Stimulated activated CD8-positive, alpha-beta memory T cell treated with anti-CD3 and anti-CD28 coated beads, Interleukin-4, amount 100 ng/mL, for 1 hour (primary cell): ENCODE measurements at regions not wholly inside any gene's neighbourhood (a gene's known extent, or its start where the extent isn't known, plus 50 kb on each side); places are given as distances from the start of the nearest gene placed in this dataset.

Source experiments
- DNase-seq, 2 donors: peaks; one replicate each; pipeline ENCODE4 v3.0.0-alpha.2; 2020; ENCODE audit warnings: low read depth in 2 of 2, low spot score in 1 of 2

DNA sequence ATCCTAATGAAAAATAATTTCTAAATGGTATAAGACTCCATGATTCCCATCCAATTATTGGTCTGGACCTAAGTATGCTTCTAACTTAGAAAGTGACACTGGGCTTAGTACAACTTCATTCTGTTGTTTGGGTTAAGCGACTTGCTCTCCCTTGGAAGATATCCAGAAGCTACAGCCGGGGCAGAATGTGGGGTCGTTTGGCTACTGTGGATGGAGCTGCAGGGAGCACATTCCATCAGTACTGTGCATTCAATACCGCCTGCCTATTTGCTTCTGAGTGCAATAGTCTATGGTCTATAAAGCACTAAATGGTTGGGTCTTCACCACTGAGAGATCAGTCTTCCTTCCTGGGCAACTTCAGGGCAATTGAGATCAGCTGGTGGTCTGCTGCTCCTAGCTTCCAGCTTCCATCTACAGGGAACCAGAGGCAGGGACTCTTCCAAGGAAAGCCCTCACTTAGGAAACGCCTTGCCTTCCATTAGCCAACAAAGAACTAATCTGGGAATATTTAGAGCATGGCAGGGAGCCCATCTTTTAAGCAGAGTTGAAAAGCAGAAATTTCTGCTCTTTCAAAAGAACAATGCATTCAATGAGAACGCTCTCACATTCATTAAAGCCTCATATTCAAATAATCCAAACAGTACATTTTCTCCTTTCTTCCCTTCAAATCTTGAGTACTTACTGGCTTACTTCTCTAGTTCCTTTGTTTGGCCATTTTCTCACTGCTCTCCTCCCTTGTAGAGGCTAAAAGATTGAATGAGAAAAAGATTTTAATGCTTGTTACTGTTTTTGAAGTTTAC, 1049.9 kb upstream of the TENM3 start:
- no peak for DNase-seq

DNA sequence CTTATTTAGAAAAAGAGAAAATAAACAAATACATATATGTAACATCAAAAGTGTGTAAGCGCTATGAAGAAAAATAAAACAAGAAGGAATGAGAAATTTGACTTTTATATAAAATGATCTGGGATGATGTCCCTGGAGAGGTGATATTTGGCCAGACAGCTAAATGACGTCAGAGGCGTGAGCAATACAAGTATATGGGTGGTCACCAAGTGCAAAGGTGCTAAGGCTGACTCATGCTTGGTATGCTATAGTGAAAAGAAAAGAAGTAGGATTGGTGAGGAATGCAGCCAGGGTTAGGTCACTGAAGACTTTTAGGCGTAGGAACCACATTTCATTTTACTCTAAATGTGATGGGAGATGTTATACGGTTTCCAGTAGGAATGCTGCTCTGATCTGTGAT, 1049.1 kb upstream of the TENM3 start:
- no peak for DNase-seq

DNA sequence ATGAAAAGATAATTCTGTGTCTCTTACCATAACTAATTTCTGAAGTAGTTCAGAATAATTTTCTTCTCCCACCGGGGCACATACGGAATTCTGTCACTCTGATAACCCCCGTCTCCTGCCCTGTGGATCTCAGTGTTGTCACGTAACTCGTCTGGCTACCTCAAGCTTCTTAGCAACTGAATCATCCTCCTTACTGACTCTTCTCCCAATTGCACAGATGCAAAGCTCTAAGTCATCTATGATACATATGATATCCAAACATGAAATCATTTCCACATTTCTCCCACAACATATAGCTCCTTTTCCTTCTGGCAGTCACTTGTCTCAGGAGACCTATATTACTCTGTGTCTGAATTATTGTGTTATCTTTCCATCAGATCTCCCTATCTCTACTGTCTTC, 1043.1 kb upstream of the TENM3 start:
- no peak for DNase-seq

DNA sequence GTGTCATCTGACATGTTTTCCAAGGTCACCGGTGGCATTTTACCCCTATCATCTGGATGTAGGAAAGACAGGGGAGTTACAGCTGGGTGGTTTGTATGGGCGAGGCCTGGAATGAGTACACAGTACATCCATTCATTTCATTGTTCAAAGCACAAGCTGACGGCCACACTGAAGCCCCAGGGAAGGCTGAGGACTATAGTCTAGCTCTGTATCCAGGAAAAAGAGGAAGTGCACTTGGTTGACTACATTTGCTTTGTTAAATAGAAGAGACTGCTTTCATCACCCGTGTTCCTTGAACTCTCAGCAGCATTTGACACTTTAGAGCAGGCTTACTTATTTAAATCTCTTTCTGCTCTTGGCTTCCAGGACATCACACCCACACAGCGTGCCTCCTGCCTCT, 1041.0 kb upstream of the TENM3 start:
- DNase-seq = no peak

DNA sequence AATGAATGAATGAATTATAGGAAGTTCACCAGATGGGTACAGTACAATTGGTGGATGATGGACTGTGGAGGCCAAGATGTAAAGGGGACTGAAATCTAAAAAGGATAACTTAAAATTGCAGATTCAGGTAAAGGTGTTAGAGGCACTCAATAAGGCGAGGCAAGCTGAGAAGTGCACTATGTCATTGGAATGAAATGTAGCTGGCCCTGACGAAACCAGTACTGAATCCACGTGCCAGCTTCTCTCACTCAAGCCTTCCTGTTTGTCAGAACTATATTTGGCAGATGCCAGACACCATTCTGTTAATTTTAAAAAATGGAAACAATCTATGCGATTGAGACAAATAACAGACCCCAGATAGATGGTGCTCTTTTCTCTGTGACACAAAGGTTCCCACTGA, 1039.1 kb upstream of the TENM3 start:
- no peak for DNase-seq

DNA sequence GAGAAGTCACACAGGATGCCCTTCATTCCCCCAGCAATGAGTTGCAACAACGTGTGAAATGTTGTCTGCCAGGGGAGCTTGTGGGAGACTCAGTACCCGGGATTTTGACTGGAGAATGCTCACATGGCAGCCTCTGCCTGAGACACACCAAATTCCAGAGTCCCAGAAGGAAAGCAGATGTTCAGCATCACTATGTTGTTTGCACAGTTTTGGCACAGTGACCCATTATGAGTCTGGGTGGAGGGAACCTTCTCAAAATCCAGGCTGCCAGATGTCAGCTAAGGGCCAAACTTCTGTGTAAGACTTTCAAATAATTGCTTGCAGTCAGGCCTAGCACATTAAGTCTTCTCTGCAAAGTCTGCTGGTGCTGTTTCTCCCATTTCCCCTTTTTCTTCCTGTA, 1029.7 kb upstream of the TENM3 start:
- no peak for DNase-seq

DNA sequence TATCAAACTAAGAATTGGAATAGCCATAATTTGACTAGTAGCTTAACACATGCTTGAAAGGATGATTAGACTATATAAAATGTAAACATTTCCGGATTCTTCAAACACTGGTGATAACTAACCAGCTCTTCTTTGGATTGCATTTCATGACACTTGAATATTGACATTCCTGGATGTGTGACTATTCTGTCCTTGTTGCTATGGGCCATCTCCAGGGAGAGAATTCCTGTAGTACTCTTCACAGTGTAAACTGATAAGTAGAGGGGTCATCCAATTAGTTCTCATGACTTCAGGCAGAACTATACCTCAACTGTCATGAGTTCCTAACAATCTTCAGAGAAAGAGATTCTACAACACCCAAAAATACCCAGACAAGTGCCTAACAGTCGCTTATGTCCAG, 1026.7 kb upstream of the TENM3 start:
- DNase-seq = no peak

DNA sequence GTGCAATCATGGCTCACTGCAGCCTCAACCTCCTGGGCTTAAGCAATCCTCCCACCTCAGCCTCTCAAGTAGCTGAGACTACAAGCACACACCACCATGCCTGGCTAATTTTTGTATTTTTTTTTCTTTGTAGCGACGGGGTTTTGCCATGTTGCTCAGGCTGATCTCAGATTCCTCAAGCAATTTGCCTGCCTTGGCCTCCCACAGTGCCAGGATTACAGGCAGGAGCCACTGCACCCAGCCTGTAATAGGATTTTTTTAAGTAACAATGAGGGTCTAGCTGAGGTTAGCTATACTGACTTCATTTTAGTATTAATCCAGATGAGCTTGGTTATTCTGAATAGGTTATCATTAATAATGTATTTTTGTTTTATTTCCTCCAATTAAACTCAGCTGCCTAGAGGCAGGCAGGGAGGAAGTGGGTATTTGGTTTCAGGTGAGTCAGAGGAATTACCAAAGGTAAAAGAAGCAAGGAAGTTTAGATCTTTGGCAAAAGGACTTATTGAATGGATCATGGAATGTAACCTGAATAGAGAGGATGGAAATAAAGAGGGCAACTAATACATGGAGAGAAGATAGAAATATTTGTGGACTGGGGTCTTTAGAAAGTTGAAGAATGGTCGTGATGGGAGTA, 1023.3 kb upstream of the TENM3 start:
- DNase-seq = no peak

DNA sequence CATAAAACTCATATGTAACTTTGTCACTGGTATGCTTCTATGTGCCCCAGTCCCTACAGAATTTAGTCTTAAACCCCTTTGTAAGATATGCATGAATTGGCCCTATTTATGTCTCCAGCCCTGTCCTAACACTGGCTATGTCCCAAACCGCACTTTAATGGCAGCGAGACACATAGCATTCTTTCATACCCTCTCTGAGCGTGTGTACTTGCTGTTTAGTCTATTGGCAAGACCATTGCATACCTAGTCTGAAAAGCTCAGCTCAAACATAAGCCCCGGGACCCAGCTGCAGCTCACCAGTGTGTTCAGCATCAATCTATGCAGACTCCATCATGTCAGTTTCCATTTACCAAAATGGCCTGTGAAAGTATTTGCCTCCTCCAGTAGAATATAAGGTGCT, 1018.4 kb upstream of the TENM3 start:
- DNase-seq = no peak

DNA sequence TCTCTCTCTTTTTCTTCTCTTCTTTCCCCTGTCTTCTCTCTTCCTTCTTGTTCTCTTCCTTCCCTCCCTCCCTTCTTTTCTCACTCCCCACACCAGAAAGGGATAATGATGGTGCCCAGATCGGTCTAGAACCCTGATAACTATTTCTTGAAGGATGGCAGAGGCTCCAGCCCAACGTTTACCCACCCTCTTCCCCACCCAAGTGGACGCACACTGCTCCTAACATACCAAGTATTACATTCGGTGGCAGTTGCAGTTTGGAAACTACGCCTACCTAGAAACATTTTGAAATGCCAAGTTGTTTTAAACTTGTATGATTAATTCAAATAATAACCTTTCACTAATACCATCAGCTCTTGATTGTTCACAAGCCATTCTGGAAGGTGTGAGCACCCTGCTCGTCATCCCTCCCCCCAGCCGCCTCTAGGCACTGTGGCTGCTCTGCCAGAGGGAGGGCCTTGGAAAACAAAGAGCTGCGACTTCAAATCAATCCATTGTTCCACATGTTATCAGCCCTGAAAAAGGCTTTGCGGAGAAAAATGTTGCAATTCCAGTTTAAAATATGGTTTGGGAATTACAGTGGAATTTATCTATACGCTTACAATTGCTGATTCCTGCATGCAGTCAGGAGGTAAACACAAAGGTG, 1017.5 kb upstream of the TENM3 start:
- DNase-seq = no peak

DNA sequence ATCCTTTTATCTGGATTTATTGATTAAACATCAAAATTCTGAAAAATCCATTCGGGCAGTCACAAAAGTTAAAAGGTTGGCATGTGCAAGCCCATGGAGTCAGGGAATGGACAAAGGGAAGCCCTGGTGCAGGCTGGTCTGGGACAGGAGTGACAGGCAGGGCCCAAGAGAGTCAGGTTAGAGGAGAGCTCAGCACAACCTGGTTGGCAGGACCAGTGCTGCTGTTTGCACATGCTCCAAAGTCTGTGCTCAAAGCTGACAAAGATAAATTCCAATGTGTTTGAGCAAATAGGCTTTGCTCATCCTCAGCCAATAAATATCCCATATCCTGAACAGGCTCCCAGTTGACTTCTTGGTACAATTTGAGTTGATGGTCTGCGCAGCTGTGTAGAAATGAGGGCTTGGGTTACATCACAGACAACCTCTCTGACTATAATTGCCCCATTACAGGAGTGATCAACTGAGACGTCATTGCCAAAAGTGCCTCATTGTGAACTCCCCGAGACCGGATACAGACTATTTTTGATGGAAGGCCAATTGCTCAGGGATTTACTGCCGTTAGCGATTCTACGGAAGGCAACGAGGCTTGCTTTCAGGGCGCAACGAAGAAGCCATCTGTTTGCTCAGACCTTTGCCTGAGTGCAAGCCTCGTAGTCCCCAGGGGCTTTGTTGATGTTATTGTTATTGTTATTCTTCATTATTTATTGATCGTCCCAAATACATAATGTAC, 1008.1 kb upstream of the TENM3 start:
- no peak for DNase-seq

DNA sequence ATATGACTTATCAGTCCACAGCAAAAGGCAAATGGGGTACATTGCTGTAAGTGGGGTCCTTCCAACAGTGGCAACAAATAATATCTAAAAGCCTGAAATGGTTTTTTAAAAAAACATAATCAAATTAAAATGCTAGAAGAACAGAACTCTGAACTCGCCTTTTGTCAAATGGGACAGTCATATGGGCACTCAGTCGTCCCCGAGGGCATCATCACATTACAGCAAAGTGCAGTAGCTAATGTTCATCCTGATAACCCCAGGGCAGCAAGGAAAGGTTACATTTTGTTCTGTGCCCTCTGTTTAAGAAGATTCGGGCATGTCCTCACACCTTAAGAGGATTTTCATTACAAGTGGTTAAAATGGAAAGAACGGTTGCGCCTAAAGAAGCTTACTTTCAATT, 997.9 kb upstream of the TENM3 start:
- DNase-seq = no peak

DNA sequence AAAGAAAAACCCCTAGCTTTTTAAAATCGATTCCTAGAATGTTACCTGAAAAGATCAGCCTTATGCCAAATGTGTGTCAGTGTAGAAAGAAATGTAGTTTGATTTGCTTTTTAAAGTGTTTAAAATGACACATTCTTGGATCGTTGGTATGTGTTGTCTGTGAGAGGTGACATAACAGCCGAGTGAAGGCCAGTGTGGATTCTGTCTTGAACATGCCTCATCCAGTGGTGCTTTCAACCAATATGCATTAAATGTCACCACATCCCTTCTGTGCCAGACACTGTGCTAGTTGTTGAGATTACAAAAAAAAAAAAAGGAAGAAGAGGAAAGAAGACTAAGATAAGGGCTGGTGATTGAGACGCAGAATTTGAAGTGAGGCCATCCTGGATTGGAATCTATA, 994.2 kb upstream of the TENM3 start:
- DNase-seq = no peak

DNA sequence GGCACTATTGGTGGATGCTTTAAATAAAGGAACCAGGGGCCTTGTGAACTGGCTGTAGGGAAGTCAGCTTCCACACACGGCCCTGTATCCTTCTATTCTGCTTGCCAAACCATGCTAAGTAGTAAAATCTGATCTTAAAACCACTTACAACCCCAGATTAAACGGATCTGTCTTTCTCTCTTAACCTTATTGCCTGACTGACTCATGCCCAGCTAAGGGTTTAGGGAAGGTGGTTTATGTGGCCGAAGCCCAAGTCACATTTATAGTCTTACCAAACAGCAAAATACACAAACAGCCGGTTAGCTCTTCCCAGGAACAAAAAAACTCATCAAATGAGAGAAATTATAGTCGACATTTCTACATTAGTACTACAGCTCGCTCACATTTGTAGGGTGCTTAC, 988.4 kb upstream of the TENM3 start:
- DNase-seq = no peak

DNA sequence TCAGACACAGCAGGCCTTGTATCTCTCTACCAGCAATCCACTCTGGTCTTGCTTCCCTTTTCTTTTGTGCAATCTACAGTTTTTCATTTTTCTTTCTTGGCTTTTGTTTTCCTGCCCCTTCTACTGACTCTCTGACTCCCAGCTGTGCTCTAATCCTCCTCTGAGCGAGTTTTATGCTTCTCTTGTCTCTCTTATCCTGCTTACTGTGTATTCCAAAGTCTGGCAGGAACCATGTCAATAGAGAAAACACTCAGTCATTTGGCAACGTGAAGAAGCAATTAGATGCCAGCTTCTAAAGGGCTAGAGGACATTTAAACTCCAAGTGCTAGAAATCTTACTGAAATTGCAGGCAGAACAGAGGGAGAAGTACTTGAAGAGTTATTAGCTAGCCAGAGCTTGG, 984.6 kb upstream of the TENM3 start:
- no peak for DNase-seq

DNA sequence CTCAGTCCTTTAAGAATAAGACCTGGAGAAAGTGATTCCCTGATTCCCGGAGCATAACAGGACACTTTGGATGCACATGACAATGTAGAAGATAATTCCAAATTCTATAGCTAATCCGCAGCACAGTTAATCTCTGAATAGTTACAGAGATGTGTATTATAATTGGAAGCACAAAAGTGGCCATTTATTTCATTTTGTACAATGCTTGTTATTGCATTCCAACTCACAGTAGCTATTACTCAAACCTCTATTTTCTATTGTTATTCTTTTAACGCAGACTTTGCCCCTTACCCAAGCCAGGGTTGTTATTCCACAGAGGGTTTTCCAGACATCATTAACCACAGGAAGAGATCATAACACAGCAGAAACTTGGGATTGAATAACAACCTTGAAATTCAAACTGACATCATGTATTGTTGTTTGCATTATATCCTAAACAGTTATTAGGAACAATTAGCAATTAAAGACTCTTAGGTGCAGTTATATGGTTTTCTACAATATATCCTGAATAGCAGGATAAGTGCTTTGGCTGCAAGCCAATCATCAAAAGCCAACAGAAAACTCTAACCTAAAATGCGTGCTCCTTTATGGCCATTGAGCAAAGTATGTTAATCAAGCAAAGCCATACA, 984.0 kb upstream of the TENM3 start:
- no peak for DNase-seq

DNA sequence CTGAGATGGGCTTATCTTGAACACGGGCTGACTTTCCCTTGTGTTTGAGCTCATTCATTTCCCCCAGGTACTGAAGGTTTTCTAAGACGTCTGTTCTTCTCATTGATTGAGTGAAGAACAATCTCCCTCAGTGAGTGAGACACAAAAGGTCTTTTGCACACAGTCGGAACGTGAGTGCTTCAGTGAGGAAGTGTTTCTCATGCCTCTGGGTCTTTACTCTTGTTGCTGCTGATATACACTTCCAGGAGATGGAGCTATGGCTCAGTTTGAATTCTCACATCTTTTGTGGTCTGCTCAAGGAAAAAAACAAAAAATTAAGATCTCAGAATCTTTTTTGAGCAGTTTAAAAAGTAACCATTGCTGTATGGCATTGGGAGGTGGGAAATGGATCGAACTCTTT, 981.9 kb upstream of the TENM3 start:
- no peak for DNase-seq

DNA sequence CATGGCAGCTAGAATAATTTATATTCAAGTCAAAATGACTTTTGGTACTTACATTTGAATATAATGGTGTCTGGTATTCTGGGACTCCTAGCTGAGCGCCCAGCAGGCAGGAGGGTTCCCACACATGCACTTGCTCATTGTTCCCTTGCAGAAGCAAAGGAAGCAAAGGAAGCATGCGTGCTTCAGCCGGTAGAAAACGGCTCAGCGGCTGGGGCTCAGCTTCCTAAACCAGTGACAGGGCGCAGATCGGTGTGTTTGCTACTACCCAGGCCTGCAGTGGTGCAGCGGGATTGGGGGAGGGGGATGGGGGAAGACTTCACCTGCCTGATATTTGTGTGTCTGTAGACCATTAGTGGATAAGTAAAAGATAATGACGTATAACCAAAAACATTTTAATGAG, 978.3 kb upstream of the TENM3 start:
- DNase-seq = no peak

DNA sequence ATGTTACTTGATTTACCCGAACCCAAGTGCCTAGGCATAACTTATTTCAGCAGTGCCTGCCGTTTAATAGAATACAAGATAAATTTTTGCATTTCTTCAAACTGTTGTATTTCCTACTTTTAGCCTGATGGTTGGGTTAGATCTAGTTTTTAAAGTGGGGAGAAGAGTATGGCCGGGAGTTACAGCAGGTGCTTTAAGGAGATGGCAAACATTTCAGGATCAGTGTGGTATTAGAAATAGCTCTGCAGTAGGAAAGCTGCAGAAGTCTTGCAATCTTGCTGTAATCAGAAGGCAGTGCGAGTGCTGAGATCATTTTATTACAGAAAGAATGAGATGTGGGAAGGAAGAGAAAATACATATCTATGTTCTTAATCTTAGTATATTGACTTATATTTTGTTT, 977.8 kb upstream of the TENM3 start:
- no peak for DNase-seq

DNA sequence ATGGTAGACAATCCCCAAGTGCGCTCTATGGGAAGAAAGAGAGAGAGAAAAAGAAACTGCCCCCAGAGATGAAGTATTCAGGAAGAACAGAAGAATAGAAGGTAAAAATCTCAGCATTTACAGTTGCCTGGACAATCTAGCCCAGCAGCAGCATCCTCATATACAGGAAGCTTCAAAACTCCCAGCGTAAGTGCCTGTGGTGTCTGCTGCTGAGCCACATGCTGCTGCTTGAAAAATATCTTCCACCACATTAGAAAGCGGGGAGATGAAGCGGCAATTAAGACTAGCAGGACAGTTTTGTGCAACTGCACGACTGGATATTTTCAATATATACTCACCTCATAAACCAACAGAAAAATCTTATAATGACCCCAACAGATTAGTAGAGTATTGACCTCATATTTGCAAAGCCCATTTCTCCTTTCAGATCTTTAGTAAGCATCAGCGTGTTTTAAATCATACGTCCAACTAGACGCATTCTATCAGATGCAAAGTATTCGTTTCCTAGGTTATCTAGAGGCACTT, 972.0 kb upstream of the TENM3 start:
- DNase-seq = no peak

DNA sequence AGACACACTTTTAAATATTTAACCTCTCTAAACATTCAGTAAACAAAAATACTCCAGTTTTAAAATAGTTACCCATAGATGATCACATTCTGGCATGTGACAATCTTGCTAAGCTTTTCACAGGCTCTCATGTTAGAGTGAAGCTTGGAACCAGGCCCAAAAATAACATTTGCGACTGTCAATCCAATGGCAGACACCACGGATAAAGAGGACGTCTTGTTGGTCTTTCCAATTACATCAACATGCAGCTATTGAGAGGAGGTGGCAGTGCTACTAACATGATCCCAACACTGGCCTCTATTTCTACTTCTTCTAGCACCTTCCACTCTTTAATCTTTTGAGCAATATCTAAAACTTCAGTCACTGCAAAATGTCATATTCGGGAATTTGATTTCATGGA, 970.8 kb upstream of the TENM3 start:
- no peak for DNase-seq
